ENCODE measurements at regions not wholly inside any gene's neighbourhood (a gene's known extent, or its start where the extent isn't known, plus 50 kb on each side); places are given as distances from the start of the nearest gene placed in this dataset.

DNA sequence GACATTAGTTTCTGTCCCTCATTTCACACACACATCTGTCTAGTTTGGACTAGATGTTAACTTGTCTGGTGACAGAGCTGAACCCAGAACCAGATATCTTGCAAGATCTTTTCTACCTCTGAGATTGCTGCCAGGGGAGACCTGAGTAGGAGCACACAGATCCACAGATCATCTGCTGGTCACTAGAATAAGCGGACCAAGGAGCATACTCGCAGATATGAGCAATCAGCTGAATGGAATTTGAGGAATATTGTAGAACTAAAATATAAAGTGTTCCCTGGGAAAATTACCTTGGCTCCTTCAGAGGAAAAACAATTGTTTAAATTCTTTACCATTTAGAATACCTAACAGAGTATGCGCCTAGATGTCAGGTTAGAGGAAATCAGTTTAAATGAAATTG, 90.7 kb downstream of the TNFSF18 start:
- no peak for DNase-seq

- DNase-seq = no peak
Measured at GRCh38 chr1:172960454-172961208, 90.1 kb downstream of the TNFSF18 start.

- DNase-seq = no peak
Measured at GRCh38 chr1:172964864-172965263, 85.9 kb downstream of the TNFSF18 start.

DNA sequence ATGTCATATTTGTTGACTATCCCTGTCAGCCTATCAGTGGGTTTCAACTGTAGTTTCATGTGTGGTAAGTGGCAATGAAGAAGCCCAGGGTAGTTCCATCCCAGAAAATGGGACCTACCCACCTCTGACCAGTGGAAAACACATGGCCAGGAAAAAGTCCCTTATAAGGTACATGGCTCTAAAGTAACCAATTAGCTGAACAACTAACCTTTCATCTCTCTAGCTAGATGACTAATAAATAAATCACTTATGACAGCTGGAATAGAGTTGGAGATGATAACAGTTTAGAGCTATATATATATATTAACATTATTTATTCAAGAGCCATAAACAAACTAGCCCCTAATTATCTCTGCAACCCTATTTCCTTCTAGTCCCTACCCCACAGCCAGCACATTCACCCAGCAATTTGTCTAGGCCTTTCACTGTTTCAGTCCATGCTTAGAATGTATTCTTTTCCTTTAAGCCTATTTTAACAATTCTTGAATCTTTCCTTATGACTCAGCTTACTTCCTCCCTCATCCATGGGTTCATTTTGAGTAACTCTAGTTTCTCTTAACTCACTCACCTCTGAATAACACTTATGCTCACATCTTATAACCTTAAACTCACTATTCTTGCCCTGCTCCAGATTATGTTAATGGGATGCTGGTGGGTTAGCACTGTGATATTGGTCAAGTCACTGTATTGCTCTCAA, 83.7 kb downstream of the TNFSF18 start:
- no peak for DNase-seq

DNA sequence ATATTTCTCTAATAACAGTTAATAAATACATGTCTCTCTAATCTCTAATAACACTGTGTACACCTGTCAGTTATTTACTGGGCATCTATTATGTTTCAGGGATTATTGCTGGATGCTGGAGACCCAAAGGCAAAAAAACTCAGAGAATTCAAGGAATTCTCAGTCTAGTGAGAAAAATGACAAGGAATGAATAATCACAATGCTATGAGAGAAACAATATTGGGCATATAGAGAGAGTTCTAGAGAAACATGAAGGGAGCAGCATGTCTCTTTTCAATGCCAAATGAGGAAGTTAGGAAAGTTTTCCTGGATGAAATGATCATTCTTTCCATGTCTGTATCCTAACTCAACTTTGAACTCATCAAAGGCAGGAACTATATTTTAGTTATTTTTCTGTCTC, 82.8 kb downstream of the TNFSF18 start:
- DNase-seq = no peak

DNA sequence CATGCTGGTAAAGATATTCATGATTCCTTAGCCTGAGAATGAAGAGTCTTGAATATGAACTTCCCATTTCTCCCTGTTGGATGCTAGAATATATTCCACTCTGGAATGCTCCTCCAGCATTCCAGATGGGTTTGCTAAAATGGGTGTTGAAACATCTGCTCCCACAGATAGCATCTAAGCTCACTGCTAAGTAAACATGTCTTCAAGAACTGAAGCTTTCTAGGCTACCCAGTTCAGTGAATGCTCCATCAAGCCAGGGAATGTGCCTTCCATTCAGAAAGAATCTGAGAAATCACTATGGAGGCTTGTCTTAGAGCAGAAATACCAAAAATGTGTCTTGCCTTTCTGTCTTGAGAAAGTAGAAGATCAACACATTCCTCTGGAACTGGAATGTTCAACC, 81.1 kb downstream of the TNFSF18 start:
- no peak for DNase-seq

- no peak for DNase-seq
Measured at GRCh38 chr1:172970186-172970585, 80.6 kb downstream of the TNFSF18 start.

DNA sequence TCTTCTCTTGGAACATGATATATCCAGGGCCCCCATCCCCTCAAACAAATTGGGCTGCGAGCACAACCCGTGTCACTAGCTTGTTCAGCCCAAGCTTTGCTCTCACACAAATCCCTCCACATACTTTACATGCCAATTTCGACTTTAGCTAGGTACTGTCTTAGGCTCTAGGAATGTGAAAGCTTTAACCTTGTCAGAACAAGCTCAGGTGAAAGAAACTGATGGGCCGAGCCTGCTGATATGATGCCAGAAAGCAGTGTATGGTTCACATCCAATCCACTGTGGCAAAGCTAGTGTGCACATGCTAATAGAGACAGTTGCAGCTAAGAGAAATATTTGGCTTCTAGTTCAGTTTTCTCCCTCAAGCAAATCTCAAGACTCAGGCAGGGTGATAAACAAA, 79.5 kb downstream of the TNFSF18 start:
- no peak for DNase-seq

GRCh38 chr1:172972258-172972657, 78.5 kb downstream of the TNFSF18 start:
- DNase-seq = no peak

GRCh38 chr1:172973424-172973823, 77.3 kb downstream of the TNFSF18 start:
- DNase-seq = no peak

GRCh38 chr1:172976222-172977041, 74.3 kb downstream of the TNFSF18 start:
- no peak for DNase-seq

DNA sequence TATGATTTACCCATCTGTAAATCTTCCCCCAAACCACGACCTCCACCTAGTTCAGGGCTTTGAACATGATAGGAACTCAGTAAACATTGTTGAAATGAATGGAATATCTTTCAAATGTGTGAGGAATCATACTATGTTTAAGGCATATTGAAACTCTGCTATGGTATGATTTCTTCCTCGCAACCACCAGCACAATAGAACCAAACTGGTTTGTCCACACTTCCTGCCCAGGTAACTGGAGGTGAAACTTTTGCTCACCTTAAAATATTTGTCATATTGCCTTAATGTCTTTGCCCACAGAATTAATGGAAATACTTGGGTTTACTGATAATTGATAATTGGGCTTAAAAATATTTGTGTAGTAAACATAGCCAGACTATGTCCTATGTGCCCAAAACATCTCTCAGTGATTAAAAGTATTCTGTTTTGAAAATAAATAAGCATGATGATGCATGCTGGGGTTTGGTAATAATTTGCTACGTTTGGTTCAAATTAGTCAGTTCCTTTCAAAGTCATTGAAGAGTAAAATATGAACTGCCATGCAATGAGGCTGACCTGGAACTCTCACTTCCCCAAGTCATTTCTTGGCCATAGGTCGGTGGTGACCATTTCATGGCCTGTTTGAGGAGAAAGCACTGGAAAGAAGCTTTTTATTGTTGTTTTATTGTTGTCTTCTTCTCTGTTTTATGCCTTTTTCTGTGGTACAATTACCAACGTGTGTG, 73.3 kb downstream of the TNFSF18 start:
- DNase-seq = no peak

DNA sequence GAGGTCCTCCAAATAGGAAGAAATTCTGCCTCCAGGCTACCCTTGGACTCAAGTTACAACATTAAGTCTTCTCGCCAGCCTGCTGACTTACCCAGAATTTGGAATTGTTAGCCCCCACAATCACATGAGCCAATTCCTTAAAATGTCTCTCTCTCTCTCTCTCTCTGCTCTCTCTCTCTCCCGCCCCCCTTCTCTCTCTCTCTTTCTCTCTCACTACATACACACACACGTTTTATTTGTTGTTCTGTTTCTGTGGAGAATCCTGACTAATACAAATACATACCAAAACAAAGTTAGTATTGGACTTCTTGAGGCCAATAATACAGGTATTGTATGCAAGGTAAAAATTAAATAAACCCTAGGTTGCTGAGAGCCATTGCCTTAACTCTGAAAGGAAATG, 72.1 kb downstream of the TNFSF18 start:
- no peak for DNase-seq

DNA sequence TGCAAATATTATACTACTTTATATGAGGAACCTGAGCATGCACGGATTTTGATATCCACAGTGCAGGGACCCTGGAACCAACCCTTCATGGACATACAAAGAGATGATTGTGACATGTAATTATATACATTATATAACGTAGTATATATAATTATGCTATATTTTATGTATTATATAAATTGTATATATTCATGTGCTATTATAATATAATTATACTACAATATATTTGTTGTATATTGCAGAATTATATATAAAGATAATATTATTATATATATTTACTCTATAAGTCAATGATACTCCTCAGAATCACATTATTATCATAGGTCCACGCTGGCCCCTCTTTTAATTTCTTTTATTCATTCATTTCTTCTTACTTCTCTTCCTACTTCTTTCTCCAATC, 70.9 kb downstream of the TNFSF18 start:
- no peak for DNase-seq

GRCh38 chr1:172980456-172980855, 70.3 kb downstream of the TNFSF18 start:
- no peak for DNase-seq

DNA sequence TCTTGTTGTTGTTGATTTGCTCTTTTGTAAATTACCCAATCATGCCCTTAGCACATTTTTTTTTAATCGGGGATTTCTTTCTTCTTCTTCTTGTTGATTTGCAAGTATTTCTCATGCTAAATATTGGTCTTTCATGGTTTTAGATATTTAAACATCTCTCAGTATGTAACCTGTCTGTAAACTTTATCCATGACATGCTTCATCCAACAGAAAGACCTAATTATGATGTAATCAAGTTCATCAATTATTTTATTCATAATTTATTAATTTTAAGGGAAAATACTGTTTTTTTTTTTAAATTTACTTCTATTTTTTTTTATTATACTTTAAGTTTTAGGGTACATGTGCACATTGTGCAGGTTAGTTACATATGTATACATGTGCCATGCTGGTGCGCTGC, 69.8 kb downstream of the TNFSF18 start:
- DNase-seq = no peak

Measured in CD4-positive, alpha-beta T cell treated with Interleukin-15 for 1 hour (primary cell).